DOHH2 (cell line): ENCODE measurements at regions not wholly inside any gene's neighbourhood (a gene's known extent, or its start where the extent isn't known, plus 50 kb on each side); places are given as distances from the start of the nearest gene placed in this dataset.

Source experiments
- EZH2phosphoT487 ChIP-seq: fragments of 200-600 bp; sonication (generic); IDR thresholded peaks from 2 replicates; pipeline ENCODE4 v1.6.1; 2017; ENCODE audit warnings: borderline replicate concordance, mild to moderate bottlenecking, antibody characterized with exemption, low read length, moderate library complexity, mixed read lengths
- TF ChIP-seq, protein P1 (sequence below): fragments of 200-600 bp; sonication (generic); IDR thresholded peaks from one replicate; pipeline ENCODE4 v1.5.1; 2014; ENCODE audit warnings: antibody characterized with exemption, mild to moderate bottlenecking, low read depth, low read length; ENCODE audit not compliant: poor library complexity, severe bottlenecking

GRCh38 chr2:106261871-106262321 lies 67.8 kb upstream of the UXS1 start:
- TF ChIP-seq, protein P1, sequence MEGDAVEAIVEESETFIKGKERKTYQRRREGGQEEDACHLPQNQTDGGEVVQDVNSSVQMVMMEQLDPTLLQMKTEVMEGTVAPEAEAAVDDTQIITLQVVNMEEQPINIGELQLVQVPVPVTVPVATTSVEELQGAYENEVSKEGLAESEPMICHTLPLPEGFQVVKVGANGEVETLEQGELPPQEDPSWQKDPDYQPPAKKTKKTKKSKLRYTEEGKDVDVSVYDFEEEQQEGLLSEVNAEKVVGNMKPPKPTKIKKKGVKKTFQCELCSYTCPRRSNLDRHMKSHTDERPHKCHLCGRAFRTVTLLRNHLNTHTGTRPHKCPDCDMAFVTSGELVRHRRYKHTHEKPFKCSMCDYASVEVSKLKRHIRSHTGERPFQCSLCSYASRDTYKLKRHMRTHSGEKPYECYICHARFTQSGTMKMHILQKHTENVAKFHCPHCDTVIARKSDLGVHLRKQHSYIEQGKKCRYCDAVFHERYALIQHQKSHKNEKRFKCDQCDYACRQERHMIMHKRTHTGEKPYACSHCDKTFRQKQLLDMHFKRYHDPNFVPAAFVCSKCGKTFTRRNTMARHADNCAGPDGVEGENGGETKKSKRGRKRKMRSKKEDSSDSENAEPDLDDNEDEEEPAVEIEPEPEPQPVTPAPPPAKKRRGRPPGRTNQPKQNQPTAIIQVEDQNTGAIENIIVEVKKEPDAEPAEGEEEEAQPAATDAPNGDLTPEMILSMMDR, result no peak
- no peak for TF ChIP-seq EZH2phosphoT487
